T-cell (primary cell): ENCODE measurements at regions not wholly inside any gene's neighbourhood (a gene's known extent, or its start where the extent isn't known, plus 50 kb on each side); places are given as distances from the start of the nearest gene placed in this dataset.

ENCODE experiments used
- ATAC-seq, 4 experiments: fragments of 200-7000 bp in 3 of 4; fragments of 150-1000 bp in 1 of 4; cut with Tn5 transposase; replicated peaks in 1 of 4; 1 replicate in 3 of 4; 2 replicates in 1 of 4; pipeline ENCODE4 v1.10.0; 2021; ENCODE audit warnings: moderate library complexity in 3 of 4, mild to moderate bottlenecking in 2 of 4, moderate number of reproducible peaks in 1 of 4
- CTCF ChIA-PET, 2 donors: fragments of 300-600 bp; sonication (Branson Sonifier 250); formaldehyde crosslinking; loops; one replicate each; lab custom pipeline; 2022; ENCODE audit warnings: antibody characterized with exemption in 2 of 2; lab: Charles Lee
- POLR2A ChIA-PET, 2 donors: fragments of 300-600 bp; sonication (Branson Sonifier 250); formaldehyde crosslinking; loops; one replicate each; lab custom pipeline; 2022; ENCODE audit warnings: antibody characterized with exemption in 2 of 2; lab: Charles Lee
- DNase-seq, 35 experiments: peaks; one replicate each; pipeline versions ENCODE4 v3.0.0 to v3.0.0-alpha.2; 2013 to 2023
- H3K27ac ChIP-seq: one replicate; pipeline ENCODE4 v1.5.1; 2013; ENCODE audit warnings: low read length
- H3K27me3 ChIP-seq, 2 experiments: replicated peaks in 1 of 2; 1 replicate in 1 of 2; 2 replicates in 1 of 2; pipeline versions ENCODE4 v1.6.1 to v1.7.0; 2013; ENCODE audit warnings: low read length in 1 of 2, mixed read lengths in 1 of 2; ENCODE audit not compliant: control insufficient read depth in 2 of 2, insufficient read depth in 2 of 2; ENCODE audit errors: extremely low read depth in 1 of 2
- H3K36me3 ChIP-seq, 2 donors: 1 replicate in 1 of 2; 2 replicates in 1 of 2; pipeline versions ENCODE4 v1.6.1 to v1.7.0; 2013; ENCODE audit warnings: low read length in 1 of 2; ENCODE audit not compliant: control insufficient read depth in 2 of 2, insufficient read depth in 1 of 2; ENCODE audit errors: extremely low read depth in 1 of 2
- H3K4me1 ChIP-seq, 2 experiments: 1 replicate in 1 of 2; 2 replicates in 1 of 2; pipeline versions ENCODE4 v1.6.1 to v1.7.0; 2013; ENCODE audit warnings: low read length in 2 of 2, mixed read lengths in 1 of 2; ENCODE audit not compliant: insufficient read depth in 2 of 2, control insufficient read depth in 1 of 2; ENCODE audit errors: extremely low read depth in 1 of 2
- H3K4me3 ChIP-seq, 2 donors: 1 replicate in 1 of 2; 2 replicates in 1 of 2; pipeline versions ENCODE4 v1.5.1 to v1.7.0; 2013; ENCODE audit warnings: mild to moderate bottlenecking in 2 of 2, low read length in 1 of 2, moderate library complexity in 1 of 2; ENCODE audit not compliant: control insufficient read depth in 1 of 2; ENCODE audit errors: extremely low read depth in 1 of 2
- H3K9me3 ChIP-seq: 2 replicates; pipeline ENCODE4 v1.7.0; 2013
- H3K27ac Mint-ChIP-seq, 2 donors: one replicate each; pipeline ENCODE4 v1.8.0; 2020 to 2021; ENCODE audit warnings: mild to moderate bottlenecking in 2 of 2, mixed read lengths in 2 of 2
- H3K27me3 Mint-ChIP-seq, 2 donors: one replicate each; pipeline ENCODE4 v1.8.0; 2021 to 2022; ENCODE audit warnings: mixed read lengths in 2 of 2
- H3K36me3 Mint-ChIP-seq: one replicate; pipeline ENCODE4 v1.8.0; 2021; ENCODE audit warnings: mixed read lengths
- H3K4me1 Mint-ChIP-seq, 3 donors: one replicate each; pipeline ENCODE4 v1.8.0; 2020 to 2022; ENCODE audit warnings: mixed read lengths in 3 of 3, mild to moderate bottlenecking in 1 of 3
- H3K4me3 Mint-ChIP-seq, 3 donors: one replicate each; pipeline ENCODE4 v1.8.0; 2020 to 2022; ENCODE audit warnings: mild to moderate bottlenecking in 3 of 3, mixed read lengths in 3 of 3, moderate library complexity in 3 of 3
- H3K9me3 Mint-ChIP-seq, 3 donors: one replicate each; pipeline ENCODE4 v1.8.0; 2020 to 2022; ENCODE audit warnings: mixed read lengths in 3 of 3
- WGBS: methylation state at CpG from one replicate; pipeline ENCODE4 v1.1.5; 2013; ENCODE audit warnings: missing lambda C conversion rate; ENCODE audit not compliant: insufficient coverage; 5-methylcytosine and 5-hydroxymethylcytosine counted together

DNA sequence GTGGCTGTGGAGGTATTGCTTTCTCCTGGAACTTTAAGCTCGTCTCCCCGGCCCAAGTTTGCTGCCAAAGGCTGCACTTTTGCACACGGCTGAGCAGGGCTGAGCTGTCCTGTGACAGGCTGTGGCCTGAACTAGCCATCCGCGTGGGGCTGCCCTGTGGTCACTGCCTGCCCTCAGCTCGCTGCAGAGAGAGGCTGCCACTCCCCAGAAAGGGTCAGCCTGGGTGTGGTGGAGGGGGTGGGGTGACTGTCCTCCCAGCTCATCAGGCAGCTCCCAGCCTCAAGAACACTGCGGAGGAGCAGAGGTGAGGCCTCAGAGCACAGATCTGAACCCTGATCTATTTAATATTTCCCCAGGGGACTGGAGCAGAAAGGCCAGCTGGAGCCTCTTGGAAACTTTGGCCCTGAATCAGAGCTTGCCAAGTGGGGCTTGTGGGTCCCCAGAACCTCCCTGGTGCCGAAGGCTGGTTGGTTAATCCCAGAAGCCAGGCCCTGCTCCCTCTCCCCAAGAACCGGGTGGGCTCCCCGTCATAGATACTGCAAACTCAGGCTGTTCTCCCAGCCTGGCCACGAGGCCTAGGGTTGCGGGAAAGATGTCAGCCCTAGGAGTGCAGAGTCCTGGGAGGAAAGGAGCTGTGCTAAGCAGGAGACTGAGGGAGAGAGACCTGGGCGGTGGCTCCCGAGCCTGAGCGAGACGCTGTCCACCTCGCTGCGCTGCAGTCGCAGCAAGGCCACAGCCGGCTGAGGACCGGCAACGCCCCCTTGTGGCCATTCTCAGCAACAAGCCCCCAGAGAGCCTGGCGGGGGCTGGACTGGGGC, 125.1 kb upstream of the IPO9 start:
- Mint-ChIP-seq H3K27me3 (peaks cover 5 to 9% of the 10 kb centered on the region in 2 donors), H3K27ac (no peak overlapping the region), H3K4me3 (no peak overlapping the region), H3K9me3 (peaks cover 0 to 6% (median 0%) of the 10 kb centered on the region in 3 donors), H3K36me3 (no peaks in the 10 kb centered on the region), H3K4me1 (peaks cover 0 to 4% (median 0%) of the 10 kb centered on the region in 3 donors)
- Histone ChIP-seq H3K9me3 (no peaks in the 10 kb centered on the region), H3K4me1 (peaks cover 0 to 5% of the 10 kb centered on the region in 2 experiments), H3K27me3 (peaks cover 0 to 18% of the 10 kb centered on the region in 2 experiments), H3K36me3 (no peaks in the 10 kb centered on the region), H3K4me3 (no peak overlapping the region), H3K27ac (no peak overlapping the region)
- ChIA-PET POLR2A (no interaction called here), CTCF (interaction anchor here (0.6 to 1.5 kb wide), 4 partner anchors 9 to 590 kb away, joined by 3 to 7 read pairs (median 4); no protein-coding TSS in a partner anchor)
- WGBS, result 34% methylated on average over 19 of the region's 23 CpGs
- DNase-seq, result peak in 34 of 35 experiments; percentile 9 to 66 (median 44)
- peak; percentile 34 to 72 (median 64) for ATAC-seq

DNA sequence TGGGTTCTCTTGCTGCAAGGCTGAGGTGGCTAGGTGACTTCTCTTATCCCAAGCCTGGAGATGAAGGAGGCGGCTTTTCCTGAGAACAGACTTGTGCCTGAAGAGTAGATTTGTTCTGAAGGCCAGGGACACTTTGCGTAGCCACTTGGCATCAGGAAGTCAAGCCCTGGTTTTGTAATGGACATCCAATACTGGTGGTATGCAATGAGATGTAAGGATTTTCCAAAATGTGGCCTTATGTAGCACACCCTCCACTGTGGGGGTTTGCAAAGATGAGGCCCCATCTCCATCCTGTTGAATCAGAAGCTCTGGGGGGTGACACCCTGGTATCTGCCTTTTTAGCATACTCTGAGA, 124.5 kb upstream of the IPO9 start:
- peaks cover 5 to 9% of the 10 kb centered on the region in 2 donors for H3K27me3 Mint-ChIP-seq
- no peak overlapping the region for H3K4me3 Mint-ChIP-seq
- H3K9me3 Mint-ChIP-seq, result peaks cover 0 to 6% (median 0%) of the 10 kb centered on the region in 3 donors
- no peak overlapping the region for H3K27ac Mint-ChIP-seq
- WGBS, result 11% methylated on average over 1 of the region's 2 CpGs
- POLR2A ChIA-PET, result no interaction called here
- H3K4me1 ChIP-seq, result peaks cover 0 to 5% of the 10 kb centered on the region in 2 experiments
- H3K4me1 Mint-ChIP-seq, result peaks cover 0 to 4% (median 0%) of the 10 kb centered on the region in 3 donors
- no peak for ATAC-seq
- H3K9me3 ChIP-seq, result no peaks in the 10 kb centered on the region
- H3K36me3 ChIP-seq, result no peaks in the 10 kb centered on the region
- H3K36me3 Mint-ChIP-seq, result no peaks in the 10 kb centered on the region
- H3K27me3 ChIP-seq, result peaks cover 0 to 23% of the 10 kb centered on the region in 2 experiments
- no peak overlapping the region for H3K27ac ChIP-seq
- DNase-seq, result no peak
- CTCF ChIA-PET, result interaction anchor here (0.6 to 1.5 kb wide), 2 partner anchors 9 to 591 kb away, joined by 3 to 4 read pairs; no protein-coding TSS in a partner anchor
- H3K4me3 ChIP-seq, result no peak overlapping the region

DNA sequence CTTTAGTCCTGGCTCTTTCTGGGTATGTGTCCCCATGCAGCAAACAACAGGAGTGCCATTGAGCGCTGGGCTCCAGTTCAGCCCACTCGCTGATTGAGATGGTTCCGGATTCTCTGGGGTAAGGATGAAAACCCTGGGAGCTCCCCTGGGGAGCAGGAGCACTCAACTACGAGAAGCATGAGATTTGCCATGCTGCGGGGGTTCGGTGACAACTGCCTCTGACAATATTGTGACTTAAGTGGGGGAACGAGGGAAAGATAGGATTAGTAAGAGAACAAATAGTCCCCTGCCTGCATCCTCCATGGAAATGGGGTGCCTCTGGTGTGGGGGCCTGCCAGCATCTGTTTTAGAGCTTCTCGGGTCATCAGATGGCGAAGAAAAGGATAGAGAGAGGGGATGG, 123.6 kb upstream of the IPO9 start:
- Mint-ChIP-seq H3K36me3 (no peaks in the 10 kb centered on the region), H3K4me3 (no peak overlapping the region), H3K4me1 (peaks cover 0 to 4% (median 0%) of the 10 kb centered on the region in 3 donors), H3K27me3 (peaks cover 5 to 9% of the 10 kb centered on the region in 2 donors), H3K27ac (no peak overlapping the region), H3K9me3 (peaks cover 0 to 6% (median 0%) of the 10 kb centered on the region in 3 donors)
- CTCF ChIA-PET, result no interaction called here
- Histone ChIP-seq H3K4me1 (peaks cover 0 to 5% of the 10 kb centered on the region in 2 experiments), H3K27me3 (peaks cover 0 to 25% of the 10 kb centered on the region in 2 experiments), H3K27ac (no peak overlapping the region), H3K4me3 (no peak overlapping the region), H3K36me3 (no peaks in the 10 kb centered on the region), H3K9me3 (no peaks in the 10 kb centered on the region)
- no peak for ATAC-seq
- POLR2A ChIA-PET, result no interaction called here
- DNase-seq, result no peak
- WGBS, result 87% methylated on average over 8 of the region's 9 CpGs

DNA sequence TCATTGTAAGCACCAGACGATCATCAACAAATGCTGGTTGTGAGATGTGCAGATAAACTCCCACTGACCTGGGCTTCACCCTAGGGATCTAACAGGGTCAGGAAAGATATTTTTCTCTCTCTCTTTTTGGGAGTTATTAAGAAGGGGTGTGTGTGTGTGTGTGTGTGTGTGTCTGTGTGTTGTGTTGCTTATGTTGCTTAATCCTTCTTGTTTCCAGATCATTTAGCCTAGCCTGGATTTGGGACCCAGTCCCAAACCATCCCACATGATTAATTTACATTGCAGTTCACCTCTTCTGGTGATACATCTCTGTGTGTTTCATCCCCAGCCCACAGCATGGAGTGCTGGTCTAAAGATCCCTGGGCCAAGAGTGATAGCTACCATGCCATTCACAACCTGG, 122.8 kb upstream of the IPO9 start:
- H3K9me3 ChIP-seq, result no peaks in the 10 kb centered on the region
- H3K27ac Mint-ChIP-seq, result no peak overlapping the region
- DNase-seq (no peak), ATAC-seq (no peak)
- POLR2A ChIA-PET, result no interaction called here
- no peaks in the 10 kb centered on the region for H3K36me3 Mint-ChIP-seq
- no peak overlapping the region for H3K4me3 Mint-ChIP-seq
- H3K9me3 Mint-ChIP-seq, result peaks cover 0 to 6% (median 0%) of the 10 kb centered on the region in 3 donors
- CTCF ChIA-PET, result no interaction called here
- H3K27me3 ChIP-seq, result peaks cover 0 to 25% of the 10 kb centered on the region in 2 experiments
- no peak overlapping the region for H3K27ac ChIP-seq
- no peaks in the 10 kb centered on the region for H3K36me3 ChIP-seq
- peaks cover 5 to 9% of the 10 kb centered on the region in 2 donors for H3K27me3 Mint-ChIP-seq
- no peak overlapping the region for H3K4me3 ChIP-seq
- H3K4me1 ChIP-seq, result peaks cover 0 to 5% of the 10 kb centered on the region in 2 experiments
- peaks cover 0 to 4% (median 0%) of the 10 kb centered on the region in 3 donors for H3K4me1 Mint-ChIP-seq
- WGBS, result no CpG with 5 or more reads among the region's 1 CpG

DNA sequence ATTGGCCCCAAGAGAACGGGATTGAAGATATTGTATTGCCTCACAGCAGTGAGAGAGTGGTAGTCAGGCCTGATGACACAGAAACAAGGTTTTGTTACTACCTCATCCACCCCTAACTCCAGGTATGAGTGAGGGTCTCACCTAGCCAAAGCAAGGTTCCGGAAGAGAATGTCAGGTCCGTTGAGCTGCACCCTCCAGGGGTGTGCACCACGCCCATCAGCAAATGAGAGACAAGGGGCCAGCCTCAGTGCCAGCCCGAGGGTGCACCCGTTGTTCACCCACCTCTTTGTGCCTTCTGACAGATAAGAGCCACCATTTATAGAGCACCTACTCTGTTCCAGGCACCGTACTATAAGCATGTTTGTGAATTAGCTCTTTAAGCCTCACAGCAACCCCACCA, 121.9 kb upstream of the IPO9 start:
- Mint-ChIP-seq H3K36me3 (no peaks in the 10 kb centered on the region), H3K27ac (no peak overlapping the region), H3K4me3 (no peak overlapping the region), H3K27me3 (peaks cover 5 to 9% of the 10 kb centered on the region in 2 donors), H3K9me3 (peaks cover 0 to under 1% (median 0%) of the 10 kb centered on the region in 3 donors), H3K4me1 (peaks cover 0 to 4% (median 0%) of the 10 kb centered on the region in 3 donors)
- H3K36me3 ChIP-seq, result no peaks in the 10 kb centered on the region
- H3K27ac ChIP-seq, result no peak overlapping the region
- ATAC-seq, result no peak
- peaks cover 0 to 25% of the 10 kb centered on the region in 2 experiments for H3K27me3 ChIP-seq
- no peak for DNase-seq
- peaks cover 0 to 5% of the 10 kb centered on the region in 2 experiments for H3K4me1 ChIP-seq
- H3K9me3 ChIP-seq, result no peaks in the 10 kb centered on the region
- no peak overlapping the region for H3K4me3 ChIP-seq
- WGBS, result 80% methylated on average over 5 of the region's 7 CpGs
- ChIA-PET POLR2A (no interaction called here), CTCF (no interaction called here)

DNA sequence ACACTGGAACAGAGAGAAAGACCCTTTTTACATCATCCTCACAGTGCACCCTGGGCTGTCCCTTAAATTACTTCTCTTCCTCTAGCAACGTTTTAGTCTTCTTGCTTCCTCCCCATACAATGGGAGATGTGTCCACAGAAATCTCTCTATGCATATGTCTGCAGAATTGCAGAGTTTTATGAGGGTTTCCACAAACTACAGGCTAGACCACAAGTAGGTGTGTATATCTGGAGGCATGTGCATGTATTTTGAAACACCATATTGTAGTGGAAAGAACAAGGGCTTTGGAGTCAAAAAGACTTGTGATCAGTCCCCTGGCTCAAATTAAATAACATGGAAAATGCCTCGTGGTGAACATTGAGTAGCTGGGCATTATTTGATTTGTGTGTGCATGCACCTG, 121.3 kb upstream of the IPO9 start:
- DNase-seq (no peak), ATAC-seq (no peak)
- H3K27me3 Mint-ChIP-seq, result peaks cover 5 to 9% of the 10 kb centered on the region in 2 donors
- H3K4me3 Mint-ChIP-seq, result no peak overlapping the region
- Histone ChIP-seq H3K27me3 (peaks cover 0 to 28% of the 10 kb centered on the region in 2 experiments), H3K4me3 (no peak overlapping the region), H3K9me3 (no peaks in the 10 kb centered on the region), H3K36me3 (no peaks in the 10 kb centered on the region), H3K27ac (no peak overlapping the region), H3K4me1 (peaks cover 0 to 5% of the 10 kb centered on the region in 2 experiments)
- H3K36me3 Mint-ChIP-seq, result no peaks in the 10 kb centered on the region
- ChIA-PET POLR2A (no interaction called here), CTCF (no interaction called here)
- H3K9me3 Mint-ChIP-seq, result no peaks in the 10 kb centered on the region
- peaks cover 0 to 4% (median 0%) of the 10 kb centered on the region in 3 donors for H3K4me1 Mint-ChIP-seq
- no peak overlapping the region for H3K27ac Mint-ChIP-seq
- WGBS, result no CpG with 5 or more reads among the region's 2 CpGs
